Loucy (cell line): ENCODE measurements at regions not wholly inside any gene's neighbourhood (a gene's known extent, or its start where the extent isn't known, plus 50 kb on each side); places are given as distances from the start of the nearest gene placed in this dataset.

Experiments used
- H2AFZ ChIP-seq: fragments of 200-600 bp; sonication (generic); 2 replicates; pipeline ENCODE4 v1.6.0; 2016; ENCODE audit warnings: antibody characterized with exemption, mild to moderate bottlenecking, low read length, moderate library complexity
- H3F3A ChIP-seq: fragments of 200-600 bp; 2 replicates; pipeline ENCODE4 v1.6.0; 2016; ENCODE audit warnings: antibody characterized with exemption, low read depth, mild to moderate bottlenecking
- H3K27me3 ChIP-seq: fragments of 200-600 bp; sonication (generic); 2 replicates; pipeline ENCODE4 v1.6.1; 2014; ENCODE audit warnings: low read length, mild to moderate bottlenecking; ENCODE audit not compliant: insufficient read depth, poor library complexity, severe bottlenecking
- H3K36me3 ChIP-seq: fragments of 200-600 bp; sonication (generic); 2 replicates; pipeline ENCODE4 v1.6.1; 2016; ENCODE audit warnings: low read length; ENCODE audit not compliant: insufficient read depth
- H3K4me1 ChIP-seq: fragments of 200-600 bp; sonication (generic); 2 replicates; pipeline ENCODE4 v1.5.1; 2014; ENCODE audit warnings: low read length, mild to moderate bottlenecking; ENCODE audit not compliant: insufficient read depth, poor library complexity, severe bottlenecking
- H3K4me2 ChIP-seq: fragments of 200-600 bp; sonication (generic); 2 replicates; pipeline ENCODE4 v1.6.0; 2014; ENCODE audit warnings: antibody characterized with exemption, low read length, low read depth, mild to moderate bottlenecking; ENCODE audit not compliant: poor library complexity, severe bottlenecking
- H3K4me3 ChIP-seq: fragments of 200-600 bp; sonication (generic); 2 replicates; pipeline ENCODE4 v1.5.1; 2014; ENCODE audit warnings: low read length, mild to moderate bottlenecking, mixed read lengths; ENCODE audit not compliant: poor library complexity, severe bottlenecking
- H3K79me2 ChIP-seq: fragments of 200-600 bp; sonication (generic); 2 replicates; pipeline ENCODE4 v1.6.1; 2014; ENCODE audit warnings: low read length; ENCODE audit not compliant: insufficient read depth
- H3K9ac ChIP-seq: fragments of 200-600 bp; sonication (generic); 2 replicates; pipeline ENCODE4 v1.6.0; 2014; ENCODE audit warnings: mild to moderate bottlenecking, low read depth, low read length, moderate library complexity; ENCODE audit not compliant: poor library complexity, severe bottlenecking
- H3K9me2 ChIP-seq: fragments of 200-600 bp; sonication (generic); replicated peaks from 2 replicates; pipeline ENCODE4 v1.6.1; 2016; ENCODE audit warnings: low read depth, low read length, mixed read lengths
- H3K9me3 ChIP-seq: fragments of 200-600 bp; sonication (generic); 2 replicates; pipeline ENCODE4 v1.6.1; 2014; ENCODE audit warnings: mild to moderate bottlenecking, antibody characterized with exemption, low read length, low read depth; ENCODE audit not compliant: insufficient read depth
- H4K20me1 ChIP-seq: fragments of 200-600 bp; sonication (generic); 2 replicates; pipeline ENCODE4 v1.6.0; 2014; ENCODE audit warnings: antibody characterized with exemption, low read length, mild to moderate bottlenecking; ENCODE audit not compliant: insufficient read depth, poor library complexity, severe bottlenecking
- CTCF ChIP-seq: fragments of 200-600 bp; sonication (generic); conservative IDR thresholded peaks from 2 replicates; pipeline ENCODE4 v1.5.1; 2014; ENCODE audit warnings: mild to moderate bottlenecking, antibody characterized with exemption, low read length
- EZH2phosphoT487 ChIP-seq: fragments of 200-600 bp; IDR thresholded peaks from 2 replicates; pipeline ENCODE4 v1.6.1; 2018; ENCODE audit warnings: antibody characterized with exemption, mild to moderate bottlenecking, moderate library complexity, borderline replicate concordance

GRCh38 chr10:1809139-1809741 lies 71.9 kb upstream of the ADARB2 start:
- Histone ChIP-seq H3F3A (no peaks in the 10 kb centered on the region), H3K27me3 (no peaks in the 10 kb centered on the region), H3K9me3 (no peaks in the 10 kb centered on the region), H3K4me1 (no peaks in the 10 kb centered on the region), H3K36me3 (no peaks in the 10 kb centered on the region), H3K79me2 (no peaks in the 10 kb centered on the region), H3K4me3 (no peak overlapping the region), H4K20me1 (no peaks in the 10 kb centered on the region), H3K4me2 (no peak overlapping the region), H3K9ac (no peak overlapping the region), H3K9me2 (no peaks in the 10 kb centered on the region), H2AFZ (no peak overlapping the region)
- TF ChIP-seq CTCF (no peak), EZH2phosphoT487 (no peak)

- Histone ChIP-seq H2AFZ (no peak overlapping the region), H3K4me3 (no peak overlapping the region), H3K4me2 (no peak overlapping the region), H3K9ac (no peak overlapping the region), H3K4me1 (no peaks in the 10 kb centered on the region), H3K9me3 (no peaks in the 10 kb centered on the region), H4K20me1 (no peaks in the 10 kb centered on the region), H3F3A (no peaks in the 10 kb centered on the region), H3K79me2 (no peaks in the 10 kb centered on the region), H3K9me2 (no peaks in the 10 kb centered on the region), H3K36me3 (no peaks in the 10 kb centered on the region), H3K27me3 (no peaks in the 10 kb centered on the region)
- no peak for TF ChIP-seq CTCF
- TF ChIP-seq EZH2phosphoT487 = no peak
These were observed 70.6 kb upstream of the ADARB2 start for GRCh38 chr10:1807924-1808323.

- Histone ChIP-seq H3K4me2 (no peak overlapping the region), H3K9me3 (no peaks in the 10 kb centered on the region)
- TF ChIP-seq EZH2phosphoT487 = no peak
- no peak for TF ChIP-seq CTCF
These were observed 69.9 kb upstream of the ADARB2 start for GRCh38 chr10:1807196-1807595.

More at GRCh38 chr10:1807196-1807595, 69.9 kb upstream of the ADARB2 start:
- no peaks in the 10 kb centered on the region for H3K36me3 ChIP-seq
- H3K9me2 ChIP-seq = no peaks in the 10 kb centered on the region
- H3K9ac ChIP-seq = no peak overlapping the region
- H2AFZ ChIP-seq = no peak overlapping the region
- no peaks in the 10 kb centered on the region for H3K27me3 ChIP-seq
- peaks cover 4% of the 10 kb centered on the region for H3K4me1 ChIP-seq
- no peaks in the 10 kb centered on the region for H3F3A ChIP-seq
- no peak overlapping the region for H3K4me3 ChIP-seq
- no peaks in the 10 kb centered on the region for H4K20me1 ChIP-seq
- H3K79me2 ChIP-seq = no peaks in the 10 kb centered on the region
